ENCODE measurements at regions not wholly inside any gene's neighbourhood (a gene's known extent, or its start where the extent isn't known, plus 50 kb on each side); places are given as distances from the start of the nearest gene placed in this dataset.
A peak's percentile ranks its signal among the peaks of the same experiment; 100 is the strongest.

- TF ChIP-seq CTCF (IDR thresholded peaks at IDR 0.05; ENCODE audit: low read depth, low read length), result no peak
- in situ Hi-C loops (cut with HindIII; ENCODE audit: low sequenced_read_pairs), result no loop called here
- DNase-seq (ENCODE audit: low read depth, low spot score), result peak; percentile 14
- H3K4me3 ChIP-seq (ENCODE audit: low read depth, low read length), result no peak overlapping the region
These were observed 140.9 kb upstream of the PMFBP1 start for GRCh38 chr16:72312828-72313227.

GRCh38 chr16:72311426-72311825 lies 139.5 kb upstream of the PMFBP1 start:
- no peak for TF ChIP-seq CTCF (IDR thresholded peaks at IDR 0.05; ENCODE audit: low read depth, low read length)
- in situ Hi-C loops (cut with HindIII; ENCODE audit: low sequenced_read_pairs), result no loop called here
- no peak for DNase-seq (ENCODE audit: low read depth, low spot score)
- H3K4me3 ChIP-seq (ENCODE audit: low read depth, low read length), result no peak overlapping the region

GRCh38 chr16:72309001-72309400 lies 137.0 kb upstream of the PMFBP1 start:
- TF ChIP-seq CTCF (IDR thresholded peaks at IDR 0.05; ENCODE audit: low read depth, low read length), result no peak
- in situ Hi-C loops (cut with HindIII; ENCODE audit: low sequenced_read_pairs), result no loop called here
- DNase-seq (ENCODE audit: low read depth, low spot score), result no peak
- no peak overlapping the region for H3K4me3 ChIP-seq (ENCODE audit: low read depth, low read length)

- no peak for TF ChIP-seq CTCF (IDR thresholded peaks at IDR 0.05; ENCODE audit: low read depth, low read length)
- in situ Hi-C loops (cut with HindIII; ENCODE audit: low sequenced_read_pairs), result no loop called here
- no peak for DNase-seq (ENCODE audit: low read depth, low spot score)
- no peak overlapping the region for H3K4me3 ChIP-seq (ENCODE audit: low read depth, low read length)
These were observed 136.4 kb upstream of the PMFBP1 start for GRCh38 chr16:72308396-72308795.

- no peak overlapping the region for H3K4me3 ChIP-seq (ENCODE audit: low read depth, low read length)
- TF ChIP-seq CTCF (IDR thresholded peaks at IDR 0.05; ENCODE audit: low read depth, low read length), result no peak
- in situ Hi-C loops (cut with HindIII; ENCODE audit: low sequenced_read_pairs), result no loop called here
- DNase-seq (ENCODE audit: low read depth, low spot score), result no peak
These were observed 130.4 kb upstream of the PMFBP1 start for GRCh38 chr16:72302332-72302731.

GRCh38 chr16:72301523-72302236 lies 129.7 kb upstream of the PMFBP1 start:
- in situ Hi-C loops (cut with HindIII; ENCODE audit: low sequenced_read_pairs), result no loop called here
- no peak for TF ChIP-seq CTCF (IDR thresholded peaks at IDR 0.05; ENCODE audit: low read depth, low read length)
- no peak overlapping the region for H3K4me3 ChIP-seq (ENCODE audit: low read depth, low read length)
- DNase-seq (ENCODE audit: low read depth, low spot score), result no peak

Measured in astrocyte of the spinal cord (primary cell).